ENCODE measurements at regions not wholly inside any gene's neighbourhood (a gene's known extent, or its start where the extent isn't known, plus 50 kb on each side); places are given as distances from the start of the nearest gene placed in this dataset.

DNA sequence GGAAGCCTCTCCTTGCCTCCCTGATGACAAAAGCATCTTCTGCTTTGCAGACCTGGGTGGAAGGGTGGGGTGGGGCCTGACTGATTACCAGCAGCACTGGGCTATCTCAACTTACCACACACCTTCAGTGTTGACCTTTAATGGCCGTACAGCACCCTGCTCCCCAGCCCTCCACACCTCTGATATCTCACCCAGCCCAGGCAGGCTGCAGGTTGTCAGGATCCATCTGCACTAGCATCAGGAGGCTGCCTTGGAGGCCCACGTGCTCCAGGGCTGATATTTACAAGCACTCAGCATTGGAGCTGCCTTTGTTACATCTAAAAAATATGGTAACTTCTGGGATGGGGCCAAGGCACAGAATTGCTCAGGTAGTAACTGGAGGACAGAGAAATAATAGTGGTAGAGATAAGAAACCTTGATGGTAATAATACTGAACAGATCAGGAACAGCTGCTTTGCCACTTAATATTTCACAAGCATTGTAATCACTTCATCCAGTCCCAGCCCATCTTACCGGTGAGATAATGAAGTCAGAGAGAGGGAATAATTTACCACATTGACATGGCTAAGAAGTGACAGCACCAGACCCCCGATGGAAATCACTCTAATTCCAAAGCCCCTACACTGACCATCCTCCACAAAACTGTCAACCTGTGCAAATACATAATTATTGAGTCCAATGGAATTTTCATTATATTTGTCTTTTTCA lies 125.2 kb upstream of the RFLNA start (continued):
- TF ChIP-seq, protein P1, sequence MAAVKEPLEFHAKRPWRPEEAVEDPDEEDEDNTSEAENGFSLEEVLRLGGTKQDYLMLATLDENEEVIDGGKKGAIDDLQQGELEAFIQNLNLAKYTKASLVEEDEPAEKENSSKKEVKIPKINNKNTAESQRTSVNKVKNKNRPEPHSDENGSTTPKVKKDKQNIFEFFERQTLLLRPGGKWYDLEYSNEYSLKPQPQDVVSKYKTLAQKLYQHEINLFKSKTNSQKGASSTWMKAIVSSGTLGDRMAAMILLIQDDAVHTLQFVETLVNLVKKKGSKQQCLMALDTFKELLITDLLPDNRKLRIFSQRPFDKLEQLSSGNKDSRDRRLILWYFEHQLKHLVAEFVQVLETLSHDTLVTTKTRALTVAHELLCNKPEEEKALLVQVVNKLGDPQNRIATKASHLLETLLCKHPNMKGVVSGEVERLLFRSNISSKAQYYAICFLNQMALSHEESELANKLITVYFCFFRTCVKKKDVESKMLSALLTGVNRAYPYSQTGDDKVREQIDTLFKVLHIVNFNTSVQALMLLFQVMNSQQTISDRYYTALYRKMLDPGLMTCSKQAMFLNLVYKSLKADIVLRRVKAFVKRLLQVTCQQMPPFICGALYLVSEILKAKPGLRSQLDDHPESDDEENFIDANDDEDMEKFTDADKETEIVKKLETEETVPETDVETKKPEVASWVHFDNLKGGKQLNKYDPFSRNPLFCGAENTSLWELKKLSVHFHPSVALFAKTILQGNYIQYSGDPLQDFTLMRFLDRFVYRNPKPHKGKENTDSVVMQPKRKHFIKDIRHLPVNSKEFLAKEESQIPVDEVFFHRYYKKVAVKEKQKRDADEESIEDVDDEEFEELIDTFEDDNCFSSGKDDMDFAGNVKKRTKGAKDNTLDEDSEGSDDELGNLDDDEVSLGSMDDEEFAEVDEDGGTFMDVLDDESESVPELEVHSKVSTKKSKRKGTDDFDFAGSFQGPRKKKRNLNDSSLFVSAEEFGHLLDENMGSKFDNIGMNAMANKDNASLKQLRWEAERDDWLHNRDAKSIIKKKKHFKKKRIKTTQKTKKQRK (IDR thresholded peaks at IDR 0.05; ENCODE audit: borderline replicate concordance, low read depth, low read length), result no peak
- TF ChIP-seq, protein P2, sequence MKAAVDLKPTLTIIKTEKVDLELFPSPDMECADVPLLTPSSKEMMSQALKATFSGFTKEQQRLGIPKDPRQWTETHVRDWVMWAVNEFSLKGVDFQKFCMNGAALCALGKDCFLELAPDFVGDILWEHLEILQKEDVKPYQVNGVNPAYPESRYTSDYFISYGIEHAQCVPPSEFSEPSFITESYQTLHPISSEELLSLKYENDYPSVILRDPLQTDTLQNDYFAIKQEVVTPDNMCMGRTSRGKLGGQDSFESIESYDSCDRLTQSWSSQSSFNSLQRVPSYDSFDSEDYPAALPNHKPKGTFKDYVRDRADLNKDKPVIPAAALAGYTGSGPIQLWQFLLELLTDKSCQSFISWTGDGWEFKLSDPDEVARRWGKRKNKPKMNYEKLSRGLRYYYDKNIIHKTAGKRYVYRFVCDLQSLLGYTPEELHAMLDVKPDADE (conservative IDR thresholded peaks at IDR 0.05; ENCODE audit: control insufficient read depth, low read depth, low read length), result peak; percentile 71; the same call in 1 of the 2 replicates
- no peak for TF ChIP-seq PCBP2 (IDR thresholded peaks at IDR 0.05; ENCODE audit: low read depth, low read length, poor library complexity, severe bottlenecking)
- TF ChIP-seq BMI1 (IDR thresholded peaks at IDR 0.05; ENCODE audit: low read length), result no peak
- TF ChIP-seq TCF3 (CRISPR knock-in tag; IDR thresholded peaks at IDR 0.05), result peak; percentile 92
- no peak for TF ChIP-seq POLR2AphosphoS2 (IDR thresholded peaks at IDR 0.05; ENCODE audit: low read length)
- no peak for TF ChIP-seq KDM5B (IDR thresholded peaks at IDR 0.05; ENCODE audit: insufficient replicate concordance, low read depth, low read length)
- TF ChIP-seq DPF2 (IDR thresholded peaks at IDR 0.05), result peak; percentile 65; the same call in 1 of the 2 replicates
- TF ChIP-seq PHB2 (IDR thresholded peaks at IDR 0.05; ENCODE audit: low read depth), result peak; percentile 75; the same call in 1 of the 2 replicates
- TF ChIP-seq BCL6 (CRISPR knock-in tag; IDR thresholded peaks at IDR 0.05), result no peak
- peak in 1 of 2 experiments; percentile 32; a peak in 1 of 4 replicates for TF ChIP-seq SRF (CRISPR knock-in tag; IDR thresholded peaks at IDR 0.05)
- no peak for TF ChIP-seq KAT8 (IDR thresholded peaks at IDR 0.05; ENCODE audit: low read depth)
- no peak for TF ChIP-seq NR2F6 (CRISPR knock-in tag; IDR thresholded peaks at IDR 0.05)
- TF ChIP-seq MTA2 (IDR thresholded peaks at IDR 0.05; ENCODE audit: low read depth), result peak; percentile 41; the same call in 1 of the 2 replicates
- TF ChIP-seq FOXP1 (CRISPR knock-in tag; IDR thresholded peaks at IDR 0.05), result no peak
- TF ChIP-seq ZSCAN32 (CRISPR knock-in tag; IDR thresholded peaks at IDR 0.05), result no peak
- no peak for TF ChIP-seq PHF20 (IDR thresholded peaks at IDR 0.05; ENCODE audit: partially characterized antibody)
- TF ChIP-seq ZNF445 (CRISPR knock-in tag; IDR thresholded peaks at IDR 0.05; ENCODE audit: low read depth), result no peak
- no peak for TF ChIP-seq MBD2 (IDR thresholded peaks at IDR 0.05; ENCODE audit: borderline replicate concordance, low read depth)
- no peak for TF ChIP-seq SIN3B (IDR thresholded peaks at IDR 0.05; ENCODE audit: low read depth)
- no peak for TF ChIP-seq TAF1 (IDR thresholded peaks at IDR 0.05; ENCODE audit: control insufficient read depth, extremely low read depth, insufficient read depth, low read length, severe bottlenecking)
- TF ChIP-seq ZNF717 (CRISPR knock-in tag; IDR thresholded peaks at IDR 0.05), result no peak
- TF ChIP-seq ZNF561 (CRISPR knock-in tag; conservative IDR thresholded peaks at IDR 0.05), result no peak
- TF ChIP-seq SOX6 (IDR thresholded peaks at IDR 0.05), result peak; percentile 48; the same call in 1 of the 2 replicates
- no peak for TF ChIP-seq POLR2A (conservative IDR thresholded peaks at IDR 0.05)
- TF ChIP-seq BHLHE40 (IDR thresholded peaks at IDR 0.05; ENCODE audit: low read length), result peak; percentile 17; the same call in 1 of the 2 replicates
- TF ChIP-seq TCF7 (IDR thresholded peaks at IDR 0.05; ENCODE audit: borderline replicate concordance), result no peak
- TF ChIP-seq ZNF224 (CRISPR knock-in tag; IDR thresholded peaks at IDR 0.05), result no peak
- no peak for TF ChIP-seq ZNF311 (CRISPR knock-in tag; IDR thresholded peaks at IDR 0.05)
